Gastroesophageal sphincter (tissue), 4 donors: ENCODE measurements at regions not wholly inside any gene's neighbourhood (a gene's known extent, or its start where the extent isn't known, plus 50 kb on each side); places are given as distances from the start of the nearest gene placed in this dataset.

ENCODE experiments used
- ATAC-seq: fragments of 150-250 bp; one replicate; pipeline ENCODE4 v1.9.1; 2016; ENCODE audit warnings: mild to moderate bottlenecking, moderate library complexity
- H3K27ac ChIP-seq, 4 donors: fragments of 200-600 bp; sonication (generic) in 3 of 4; 1 replicate in 3 of 4; 2 replicates in 1 of 4; pipeline ENCODE4 v1.5.1; 2016 to 2019
- H3K27me3 ChIP-seq: fragments of 200-600 bp; sonication (generic); one replicate; pipeline ENCODE4 v1.5.1; 2019
- H3K36me3 ChIP-seq, 2 donors: fragments of 200-600 bp; sonication (generic); one replicate each; pipeline ENCODE4 v1.5.1; 2019; ENCODE audit warnings: control low read depth in 1 of 2
- H3K4me1 ChIP-seq, 3 donors: fragments of 200-600 bp; sonication (generic); 1 replicate in 2 of 3; 2 replicates in 1 of 3; pipeline ENCODE4 v1.5.1; 2016 to 2019; ENCODE audit warnings: control low read depth in 2 of 3
- H3K4me3 ChIP-seq, 2 donors: fragments of 200-600 bp; sonication (generic); one replicate each; pipeline ENCODE4 v1.5.1; 2019; ENCODE audit warnings: mild to moderate bottlenecking in 1 of 2, moderate library complexity in 1 of 2
- H3K9me3 ChIP-seq, 3 donors: fragments of 200-600 bp; sonication (generic); one replicate each; pipeline ENCODE4 v1.5.1; 2017 to 2019; ENCODE audit warnings: control low read depth in 2 of 3
- EP300 ChIP-seq: sonication (generic); formaldehyde crosslinking; IDR thresholded peaks from one replicate; pipeline ENCODE4 v1.6.1; 2017; ENCODE audit warnings: antibody characterized with exemption, mild to moderate bottlenecking
- POLR2A ChIP-seq, 2 donors: fragments of 450-650 bp; IDR thresholded peaks; one replicate each; pipeline ENCODE4 v1.6.1; 2017; ENCODE audit warnings: antibody characterized with exemption in 2 of 2, mild to moderate bottlenecking in 2 of 2, moderate library complexity in 1 of 2
- POLR2AphosphoS5 ChIP-seq: sonication (generic); formaldehyde crosslinking; IDR thresholded peaks from one replicate; pipeline ENCODE4 v1.6.1; 2017; ENCODE audit warnings: antibody characterized with exemption
- WGBS, 2 donors: methylation state at CpG; one replicate each; pipeline ENCODE4 v1.1.5; 2018; ENCODE audit warnings: low coverage in 1 of 2; 5-methylcytosine and 5-hydroxymethylcytosine counted together
- TF ChIP-seq, protein P1 (sequence below), 4 experiments: fragments of 200-600 bp in 2 of 4; fragments of 450-650 bp in 2 of 4; sonication (generic) in 1 of 4; IDR thresholded peaks; one replicate each; pipeline ENCODE4 v1.5.1; 2017 to 2019; ENCODE audit warnings: antibody characterized with exemption in 4 of 4, mild to moderate bottlenecking in 2 of 4, moderate library complexity in 2 of 4

GRCh38 chr1:118371612-118372011 lies 186.6 kb upstream of the SPAG17 start:
- H3K27me3 ChIP-seq, result no peaks in the 10 kb centered on the region
- H3K9me3 ChIP-seq, result peaks cover 0 to 50% (median 0%) of the 10 kb centered on the region in 3 donors
- H3K27ac ChIP-seq, result no peak overlapping the region
- H3K36me3 ChIP-seq, result no peaks in the 10 kb centered on the region
- no peaks in the 10 kb centered on the region for H3K4me1 ChIP-seq
- no peak overlapping the region for H3K4me3 ChIP-seq
- ATAC-seq, result no peak
- no peak for TF ChIP-seq POLR2A (IDR thresholded peaks at IDR 0.05)
- no peak for TF ChIP-seq POLR2AphosphoS5
- TF ChIP-seq, protein P1, sequence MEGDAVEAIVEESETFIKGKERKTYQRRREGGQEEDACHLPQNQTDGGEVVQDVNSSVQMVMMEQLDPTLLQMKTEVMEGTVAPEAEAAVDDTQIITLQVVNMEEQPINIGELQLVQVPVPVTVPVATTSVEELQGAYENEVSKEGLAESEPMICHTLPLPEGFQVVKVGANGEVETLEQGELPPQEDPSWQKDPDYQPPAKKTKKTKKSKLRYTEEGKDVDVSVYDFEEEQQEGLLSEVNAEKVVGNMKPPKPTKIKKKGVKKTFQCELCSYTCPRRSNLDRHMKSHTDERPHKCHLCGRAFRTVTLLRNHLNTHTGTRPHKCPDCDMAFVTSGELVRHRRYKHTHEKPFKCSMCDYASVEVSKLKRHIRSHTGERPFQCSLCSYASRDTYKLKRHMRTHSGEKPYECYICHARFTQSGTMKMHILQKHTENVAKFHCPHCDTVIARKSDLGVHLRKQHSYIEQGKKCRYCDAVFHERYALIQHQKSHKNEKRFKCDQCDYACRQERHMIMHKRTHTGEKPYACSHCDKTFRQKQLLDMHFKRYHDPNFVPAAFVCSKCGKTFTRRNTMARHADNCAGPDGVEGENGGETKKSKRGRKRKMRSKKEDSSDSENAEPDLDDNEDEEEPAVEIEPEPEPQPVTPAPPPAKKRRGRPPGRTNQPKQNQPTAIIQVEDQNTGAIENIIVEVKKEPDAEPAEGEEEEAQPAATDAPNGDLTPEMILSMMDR (IDR thresholded peaks at IDR 0.05), result no peak
- no peak for TF ChIP-seq EP300

GRCh38 chr1:118370861-118371260 lies 185.8 kb upstream of the SPAG17 start:
- H3K4me1 ChIP-seq, result no peaks in the 10 kb centered on the region
- no peaks in the 10 kb centered on the region for H3K27me3 ChIP-seq
- H3K36me3 ChIP-seq, result no peaks in the 10 kb centered on the region
- TF ChIP-seq, protein P1 (IDR thresholded peaks at IDR 0.05), result no peak
- TF ChIP-seq EP300 (no peak), POLR2AphosphoS5 (no peak), POLR2A (IDR thresholded peaks at IDR 0.05) (no peak)
- no peak for ATAC-seq
- H3K27ac ChIP-seq, result no peak overlapping the region
- H3K4me3 ChIP-seq, result no peak overlapping the region
- H3K9me3 ChIP-seq, result peaks cover 0 to 58% (median 0%) of the 10 kb centered on the region in 3 donors

GRCh38 chr1:118366286-118366685 lies 181.3 kb upstream of the SPAG17 start:
- Histone ChIP-seq H3K4me3 (no peak overlapping the region), H3K4me1 (no peaks in the 10 kb centered on the region), H3K36me3 (no peaks in the 10 kb centered on the region), H3K9me3 (peaks cover 0 to 70% (median 0%) of the 10 kb centered on the region in 3 donors), H3K27ac (no peak overlapping the region), H3K27me3 (no peaks in the 10 kb centered on the region)
- 0% methylated on average over 1 of the region's 1 CpG for WGBS, 2 donors
- no peak for ATAC-seq
- TF ChIP-seq POLR2A (IDR thresholded peaks at IDR 0.05) (no peak), POLR2AphosphoS5 (no peak), EP300 (no peak)
- TF ChIP-seq, protein P1 (IDR thresholded peaks at IDR 0.05), result no peak

DNA sequence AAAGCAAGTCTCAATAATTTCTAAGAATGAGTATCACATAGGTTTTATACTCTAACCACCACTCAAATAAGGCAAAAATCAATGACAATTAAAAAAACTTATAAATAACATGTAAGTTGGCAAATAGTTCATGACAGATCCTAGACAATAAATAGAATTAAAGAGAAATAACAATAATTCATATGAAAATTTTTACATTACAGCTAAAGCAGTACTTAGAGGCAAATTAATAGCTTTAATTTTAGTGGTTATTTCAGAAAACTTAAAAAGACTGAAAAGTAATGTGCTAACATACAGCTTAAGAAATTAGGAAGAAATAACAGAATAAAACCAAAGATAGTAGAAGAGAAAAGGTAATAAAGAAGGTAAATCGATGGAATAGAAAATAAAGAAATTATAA lies 179.9 kb upstream of the SPAG17 start:
- no peak for ATAC-seq
- no peak overlapping the region for H3K27ac ChIP-seq
- H3K36me3 ChIP-seq, result no peaks in the 10 kb centered on the region
- WGBS, 2 donors, result 73 to 80% methylated on average over 1 of the region's 1 CpG
- no peaks in the 10 kb centered on the region for H3K27me3 ChIP-seq
- peaks cover 0 to 55% (median 0%) of the 10 kb centered on the region in 3 donors for H3K9me3 ChIP-seq
- TF ChIP-seq POLR2AphosphoS5, result no peak
- TF ChIP-seq POLR2A (IDR thresholded peaks at IDR 0.05), result no peak
- no peak for TF ChIP-seq EP300
- TF ChIP-seq, protein P1 (IDR thresholded peaks at IDR 0.05), result no peak
- H3K4me3 ChIP-seq, result no peak overlapping the region
- H3K4me1 ChIP-seq, result no peaks in the 10 kb centered on the region

DNA sequence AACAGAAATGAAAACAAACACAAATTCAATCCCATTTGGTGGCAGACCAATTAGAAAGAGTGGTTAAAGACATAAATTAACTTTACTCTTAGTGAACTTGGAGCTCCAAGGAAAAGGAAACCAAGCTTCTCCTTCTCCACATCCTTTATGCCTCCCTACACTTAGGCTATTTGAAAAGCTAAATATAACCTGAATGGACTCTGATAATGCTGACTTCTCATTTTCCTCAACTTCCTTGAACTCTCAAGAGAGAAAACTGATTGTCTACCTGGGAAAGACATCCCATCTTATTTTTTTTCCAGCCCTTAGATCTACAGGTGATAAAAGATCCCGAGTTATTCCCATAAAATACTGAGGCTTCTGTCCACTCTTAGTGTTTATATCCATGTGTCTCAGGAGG lies 178.4 kb upstream of the SPAG17 start:
- Histone ChIP-seq H3K4me3 (no peak overlapping the region), H3K9me3 (peaks cover 0 to 50% (median 0%) of the 10 kb centered on the region in 3 donors), H3K27me3 (no peaks in the 10 kb centered on the region), H3K4me1 (no peaks in the 10 kb centered on the region), H3K36me3 (no peaks in the 10 kb centered on the region), H3K27ac (no peak overlapping the region)
- ATAC-seq, result no peak
- WGBS, 2 donors, result 63 to 86% methylated on average over 1 of the region's 1 CpG
- no peak for TF ChIP-seq EP300
- TF ChIP-seq, protein P1 (IDR thresholded peaks at IDR 0.05), result no peak
- no peak for TF ChIP-seq POLR2AphosphoS5
- TF ChIP-seq POLR2A (IDR thresholded peaks at IDR 0.05), result no peak
